ENCODE measurements at regions not wholly inside any gene's neighbourhood (a gene's known extent, or its start where the extent isn't known, plus 50 kb on each side); places are given as distances from the start of the nearest gene placed in this dataset.

DNA sequence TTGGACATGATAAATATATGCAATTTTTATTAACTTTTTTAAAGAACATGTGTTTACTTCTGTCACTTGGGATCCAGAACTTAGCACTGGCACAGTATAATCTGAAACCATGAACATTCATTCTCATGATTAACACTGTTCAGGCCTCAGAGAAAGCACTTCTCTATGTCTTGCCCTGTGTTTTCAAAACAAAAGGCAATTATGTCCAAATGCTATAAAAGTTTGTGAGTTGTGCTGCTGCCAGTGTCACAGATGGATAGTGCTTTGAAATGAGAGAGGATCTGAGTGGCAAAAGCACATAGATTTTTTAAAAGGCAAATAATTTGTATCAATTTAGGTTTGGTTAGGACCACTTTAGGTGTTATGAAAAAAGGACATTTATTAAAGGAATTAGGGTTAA is 470.5 kb upstream of the FAM98A start:
- Histone ChIP-seq H2AFZ (ENCODE audit: low read depth) (no peak overlapping the region), H3K9ac (no peak overlapping the region), H3K79me2 (ENCODE audit: insufficient read depth) (no peaks in the 10 kb centered on the region), H3K4me2 (no peak overlapping the region), H3K4me1 (ENCODE audit: control insufficient read depth in 1 of 2, insufficient read depth in 2 of 2, low read depth in 1 of 2, low read length in 1 of 2) (no peaks in the 10 kb centered on the region), H4K20me1 (ENCODE audit: insufficient read depth) (no peaks in the 10 kb centered on the region), H3K4me3 (ENCODE audit: low read depth in 2 of 2, low read length in 1 of 2) (no peak overlapping the region), H3K9me2 (no peaks in the 10 kb centered on the region), H3K9me3 (no peaks in the 10 kb centered on the region), H3K36me3 (replicated peaks in 1 of 2; ENCODE audit: control insufficient read depth in 1 of 2, insufficient read depth in 2 of 2, low read length in 1 of 2) (no peaks in the 10 kb centered on the region), H3F3A (replicated peaks; ENCODE audit: insufficient read depth) (no peaks in the 10 kb centered on the region), H3K27ac (ENCODE audit: low read depth in 2 of 2, low read length in 1 of 2) (no peak overlapping the region), H3K27me3 (ENCODE audit: insufficient read depth) (no peaks in the 10 kb centered on the region)
- CTCF ChIA-PET = no interaction called here
- DNase-seq = no peak
- POLR2A ChIA-PET = no interaction called here
- TF ChIP-seq ELF1 (IDR thresholded peaks at IDR 0.05) (no peak), TEAD4 (IDR thresholded peaks at IDR 0.05; ENCODE audit: borderline replicate concordance, insufficient read depth) (no peak), GABPA (IDR thresholded peaks at IDR 0.05; ENCODE audit: low read depth) (no peak), SMC3 (IDR thresholded peaks at IDR 0.05; ENCODE audit: low read depth, low read length) (no peak), YY1 (IDR thresholded peaks at IDR 0.05; ENCODE audit: low read depth) (no peak), FOSL2 (IDR thresholded peaks at IDR 0.05; ENCODE audit: borderline replicate concordance, low read depth) (no peak), SIN3A (IDR thresholded peaks at IDR 0.05; ENCODE audit: borderline replicate concordance, low read depth, low read length) (no peak), FOXJ3 (CRISPR knock-in tag; IDR thresholded peaks at IDR 0.05) (no peak), RCOR1 (IDR thresholded peaks at IDR 0.05; ENCODE audit: low read length) (no peak), RAD21 (IDR thresholded peaks at IDR 0.05; ENCODE audit: low read length) (no peak)
- TF ChIP-seq, protein P1, sequence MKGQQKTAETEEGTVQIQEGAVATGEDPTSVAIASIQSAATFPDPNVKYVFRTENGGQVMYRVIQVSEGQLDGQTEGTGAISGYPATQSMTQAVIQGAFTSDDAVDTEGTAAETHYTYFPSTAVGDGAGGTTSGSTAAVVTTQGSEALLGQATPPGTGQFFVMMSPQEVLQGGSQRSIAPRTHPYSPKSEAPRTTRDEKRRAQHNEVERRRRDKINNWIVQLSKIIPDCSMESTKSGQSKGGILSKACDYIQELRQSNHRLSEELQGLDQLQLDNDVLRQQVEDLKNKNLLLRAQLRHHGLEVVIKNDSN (IDR thresholded peaks at IDR 0.05; ENCODE audit: borderline replicate concordance, low read depth) = no peak
- TF ChIP-seq, protein P2, sequence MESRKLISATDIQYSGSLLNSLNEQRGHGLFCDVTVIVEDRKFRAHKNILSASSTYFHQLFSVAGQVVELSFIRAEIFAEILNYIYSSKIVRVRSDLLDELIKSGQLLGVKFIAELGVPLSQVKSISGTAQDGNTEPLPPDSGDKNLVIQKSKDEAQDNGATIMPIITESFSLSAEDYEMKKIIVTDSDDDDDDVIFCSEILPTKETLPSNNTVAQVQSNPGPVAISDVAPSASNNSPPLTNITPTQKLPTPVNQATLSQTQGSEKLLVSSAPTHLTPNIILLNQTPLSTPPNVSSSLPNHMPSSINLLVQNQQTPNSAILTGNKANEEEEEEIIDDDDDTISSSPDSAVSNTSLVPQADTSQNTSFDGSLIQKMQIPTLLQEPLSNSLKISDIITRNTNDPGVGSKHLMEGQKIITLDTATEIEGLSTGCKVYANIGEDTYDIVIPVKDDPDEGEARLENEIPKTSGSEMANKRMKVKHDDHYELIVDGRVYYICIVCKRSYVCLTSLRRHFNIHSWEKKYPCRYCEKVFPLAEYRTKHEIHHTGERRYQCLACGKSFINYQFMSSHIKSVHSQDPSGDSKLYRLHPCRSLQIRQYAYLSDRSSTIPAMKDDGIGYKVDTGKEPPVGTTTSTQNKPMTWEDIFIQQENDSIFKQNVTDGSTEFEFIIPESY (IDR thresholded peaks at IDR 0.05; ENCODE audit: borderline replicate concordance, low read depth) = no peak
- TF ChIP-seq, protein P3, sequence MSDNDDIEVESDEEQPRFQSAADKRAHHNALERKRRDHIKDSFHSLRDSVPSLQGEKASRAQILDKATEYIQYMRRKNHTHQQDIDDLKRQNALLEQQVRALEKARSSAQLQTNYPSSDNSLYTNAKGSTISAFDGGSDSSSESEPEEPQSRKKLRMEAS (IDR thresholded peaks at IDR 0.05; ENCODE audit: low read depth) = no peak
- TF ChIP-seq, protein P4, sequence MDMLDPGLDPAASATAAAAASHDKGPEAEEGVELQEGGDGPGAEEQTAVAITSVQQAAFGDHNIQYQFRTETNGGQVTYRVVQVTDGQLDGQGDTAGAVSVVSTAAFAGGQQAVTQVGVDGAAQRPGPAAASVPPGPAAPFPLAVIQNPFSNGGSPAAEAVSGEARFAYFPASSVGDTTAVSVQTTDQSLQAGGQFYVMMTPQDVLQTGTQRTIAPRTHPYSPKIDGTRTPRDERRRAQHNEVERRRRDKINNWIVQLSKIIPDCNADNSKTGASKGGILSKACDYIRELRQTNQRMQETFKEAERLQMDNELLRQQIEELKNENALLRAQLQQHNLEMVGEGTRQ (IDR thresholded peaks at IDR 0.05; ENCODE audit: borderline replicate concordance, low read depth, low read length) = no peak
- TF ChIP-seq, protein P5, sequence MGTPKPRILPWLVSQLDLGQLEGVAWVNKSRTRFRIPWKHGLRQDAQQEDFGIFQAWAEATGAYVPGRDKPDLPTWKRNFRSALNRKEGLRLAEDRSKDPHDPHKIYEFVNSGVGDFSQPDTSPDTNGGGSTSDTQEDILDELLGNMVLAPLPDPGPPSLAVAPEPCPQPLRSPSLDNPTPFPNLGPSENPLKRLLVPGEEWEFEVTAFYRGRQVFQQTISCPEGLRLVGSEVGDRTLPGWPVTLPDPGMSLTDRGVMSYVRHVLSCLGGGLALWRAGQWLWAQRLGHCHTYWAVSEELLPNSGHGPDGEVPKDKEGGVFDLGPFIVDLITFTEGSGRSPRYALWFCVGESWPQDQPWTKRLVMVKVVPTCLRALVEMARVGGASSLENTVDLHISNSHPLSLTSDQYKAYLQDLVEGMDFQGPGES (IDR thresholded peaks at IDR 0.05; ENCODE audit: low read depth, low read length) = no peak

All from SK-N-SH (cell line).